HG02678 (cell line): ENCODE measurements at regions not wholly inside any gene's neighbourhood (a gene's known extent, or its start where the extent isn't known, plus 50 kb on each side); places are given as distances from the start of the nearest gene placed in this dataset.
A peak's percentile ranks its signal among the peaks of the same experiment; 100 is the strongest.
"Not testable (repeated sequence)": the region's sequence is repeated elsewhere in the genome, so short reads cannot be mapped to it uniquely, and the experiment has no call there.

Experiments
- ATAC-seq: cut with Tn5 transposase; IDR thresholded peaks from one replicate; pipeline ENCODE4 v1.9.1; 2021; ENCODE audit warnings: mild to moderate bottlenecking, moderate library complexity; ENCODE audit not compliant: unreplicated experiment

GRCh38 chr1:173300061-173301044 lies 93.2 kb upstream of the TNFSF4 start:
- no peak for ATAC-seq

GRCh38 chr1:173301507-173301906 lies 94.4 kb upstream of the TNFSF4 start:
- no peak for ATAC-seq

DNA sequence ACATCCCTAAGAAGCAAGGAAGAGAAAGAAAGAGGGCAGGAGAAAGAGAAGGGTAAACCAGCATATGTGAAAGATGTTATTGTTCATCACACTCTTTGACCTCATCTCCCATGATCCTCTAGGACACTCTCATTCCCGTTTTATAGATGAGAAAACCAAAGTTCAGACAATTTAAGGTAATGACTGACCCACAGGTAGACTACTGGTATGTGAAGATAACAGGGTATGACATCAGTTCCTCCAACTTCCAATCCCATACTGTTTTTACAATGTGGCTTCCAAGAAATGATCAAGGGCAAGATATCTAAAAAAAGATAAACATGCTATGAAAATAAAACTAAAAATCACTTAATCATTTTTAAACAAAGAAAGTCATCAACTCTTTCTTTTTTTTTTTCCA lies 95.2 kb upstream of the TNFSF4 start:
- ATAC-seq, result no peak

DNA sequence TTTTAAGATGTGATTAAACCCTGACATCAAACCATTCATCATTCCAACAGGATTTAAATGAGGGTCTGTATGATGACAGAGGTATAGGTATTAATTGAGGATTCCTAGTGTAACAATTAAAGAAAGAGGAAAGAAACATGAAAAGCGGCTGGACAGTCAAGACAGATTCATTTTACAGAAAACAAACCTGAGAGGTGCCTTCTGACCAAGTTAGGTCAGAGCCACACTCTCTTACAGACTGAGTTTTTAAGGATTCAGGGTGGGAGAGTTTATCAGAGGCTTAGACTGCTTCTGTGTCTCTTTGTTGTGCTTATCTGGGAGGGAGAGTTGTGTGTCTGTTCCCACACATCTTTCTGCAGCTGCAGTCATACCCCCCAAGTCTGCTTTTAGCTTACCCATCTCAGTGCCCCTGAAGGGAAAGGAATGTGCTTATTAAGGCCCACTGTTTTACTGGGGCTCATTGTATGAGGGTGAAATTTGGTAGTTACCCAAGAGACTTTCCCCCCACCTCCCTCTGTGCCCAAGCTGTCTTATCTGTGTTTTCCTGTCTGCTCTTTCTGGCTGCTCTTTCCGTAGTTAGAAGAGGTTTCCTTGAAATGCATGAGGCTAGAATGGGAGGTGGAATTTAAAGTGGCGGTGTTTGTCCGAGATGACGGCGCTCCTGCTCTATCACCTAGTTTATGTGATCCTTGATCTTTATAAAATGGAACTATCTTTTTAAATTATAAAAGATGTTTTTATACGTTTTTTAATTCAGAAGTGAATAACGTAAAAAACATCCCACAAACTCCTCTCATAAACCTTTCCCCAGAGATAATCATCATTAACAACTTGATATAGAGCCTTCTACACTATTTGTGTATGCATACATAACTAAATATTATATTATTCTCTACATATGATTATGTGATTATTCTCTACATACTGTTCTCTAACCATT lies 96.0 kb upstream of the TNFSF4 start:
- ATAC-seq, result no peak

GRCh38 chr1:173303984-173304383 lies 96.9 kb upstream of the TNFSF4 start:
- no peak for ATAC-seq

DNA sequence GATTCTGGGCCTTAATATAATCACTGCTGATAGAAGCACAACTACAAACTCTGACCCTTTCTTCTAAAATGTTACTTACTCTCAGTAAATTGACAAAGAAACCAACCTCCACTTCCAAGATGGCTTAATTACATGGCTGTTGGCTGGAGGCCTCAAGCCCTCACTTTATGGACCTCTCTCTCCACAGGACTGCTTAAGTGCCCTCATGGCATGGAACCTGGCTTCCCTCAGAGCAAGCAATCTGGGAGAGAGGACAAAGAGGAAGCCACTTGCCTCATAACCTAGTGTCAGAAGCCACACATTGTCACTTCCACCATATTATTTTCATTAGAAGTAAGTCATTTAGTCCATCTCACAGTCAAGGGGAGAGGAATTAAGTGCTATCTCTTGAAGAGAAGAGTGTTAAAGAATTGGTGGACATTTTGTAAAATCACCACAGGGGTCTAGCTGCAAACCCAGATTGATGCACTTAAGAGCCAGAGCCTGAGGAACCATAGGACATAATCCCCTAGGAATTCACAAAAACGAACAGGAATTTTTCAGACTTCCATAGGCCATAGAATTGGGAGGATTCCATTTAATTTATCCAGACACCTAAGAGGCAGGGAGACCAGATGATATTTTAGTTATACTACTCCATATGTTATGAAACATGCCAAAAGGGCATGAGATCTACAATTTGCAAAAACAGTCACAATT lies 97.5 kb upstream of the TNFSF4 start:
- no peak for ATAC-seq

- no peak for ATAC-seq
These were observed 100.7 kb upstream of the TNFSF4 start for GRCh38 chr1:173307845-173308244.

- ATAC-seq, result no peak
These were observed 107.5 kb upstream of the TNFSF4 start for GRCh38 chr1:173314656-173315055.

DNA sequence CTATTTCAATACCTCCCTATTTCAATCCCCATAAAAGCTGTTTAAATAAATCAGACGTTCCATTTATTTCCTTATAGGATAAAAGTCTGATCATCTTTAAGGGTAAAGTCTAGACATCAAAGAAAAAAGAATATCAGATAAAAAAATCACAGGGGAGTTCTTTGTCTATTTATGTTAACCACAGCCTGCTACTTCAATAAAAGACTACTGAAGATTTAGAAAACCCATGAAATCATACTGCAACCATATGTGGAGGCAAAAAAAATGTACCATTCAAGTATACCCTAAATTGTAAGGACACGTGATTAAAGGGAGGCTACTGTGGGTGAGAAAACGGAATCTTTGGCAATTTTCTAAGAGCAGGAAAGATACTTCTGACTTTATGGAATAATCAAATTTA lies 108.2 kb upstream of the TNFSF4 start:
- no peak for ATAC-seq

DNA sequence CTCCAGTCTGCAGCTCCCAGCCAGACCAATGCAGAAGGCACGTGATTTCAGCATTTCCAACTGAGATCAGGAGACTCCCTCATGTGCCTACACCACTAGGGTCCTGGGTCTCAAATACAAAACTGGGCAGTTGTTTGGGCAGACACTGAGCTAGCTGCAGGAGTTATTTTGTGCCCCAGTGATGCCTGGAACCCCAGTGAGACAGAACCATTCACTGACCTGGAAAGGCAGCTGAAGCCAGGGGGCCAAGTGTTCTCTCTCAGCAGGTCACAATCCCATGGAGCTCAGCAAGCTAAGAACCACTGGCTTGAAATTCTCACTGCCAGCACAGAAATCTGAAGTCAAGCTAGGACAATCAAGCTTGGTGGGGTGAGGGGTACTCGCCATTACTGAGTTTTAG lies 111.7 kb upstream of the TNFSF4 start:
- no peak for ATAC-seq

GRCh38 chr1:173324352-173324751 lies 117.2 kb upstream of the TNFSF4 start:
- not testable (repeated sequence) for ATAC-seq

DNA sequence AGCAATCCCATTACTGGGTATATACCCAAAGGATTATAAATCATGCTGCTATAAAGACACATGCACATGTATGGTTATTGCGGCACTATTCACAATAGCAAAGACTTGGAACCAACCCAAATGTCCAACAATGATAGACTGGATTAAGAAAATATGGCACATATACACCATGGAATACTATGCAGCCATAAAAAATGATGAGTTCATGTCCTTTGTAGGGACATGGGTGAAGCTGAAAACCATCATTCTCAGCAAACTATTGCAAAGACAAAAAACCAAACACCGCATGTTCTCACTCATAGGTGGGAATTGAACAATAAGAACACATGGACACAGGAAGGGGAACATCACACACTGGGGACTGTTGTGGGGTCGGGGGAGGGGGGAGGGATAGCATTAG lies 120.9 kb upstream of the TNFSF4 start:
- ATAC-seq, result not testable (repeated sequence)

DNA sequence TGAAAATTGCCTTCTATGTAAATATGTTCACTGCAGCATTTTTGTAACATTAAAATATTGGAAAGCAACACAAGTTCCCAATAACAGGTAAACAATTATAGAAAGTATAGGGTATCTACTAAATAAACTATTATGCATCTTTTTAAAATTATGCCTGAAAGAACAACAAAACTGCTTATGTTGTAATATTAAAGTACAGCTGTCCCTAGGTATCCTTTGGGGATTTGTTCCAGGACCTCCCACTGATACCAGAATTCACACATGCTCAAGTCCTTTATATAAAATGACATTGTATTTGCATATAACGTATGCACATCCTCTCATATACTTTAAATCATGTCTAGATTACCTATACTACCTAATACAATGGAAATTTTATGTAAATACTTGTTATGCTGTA lies 121.8 kb upstream of the TNFSF4 start:
- ATAC-seq, result no peak

- ATAC-seq, result no peak
These were observed 122.6 kb upstream of the TNFSF4 start for GRCh38 chr1:173329726-173330125.

DNA sequence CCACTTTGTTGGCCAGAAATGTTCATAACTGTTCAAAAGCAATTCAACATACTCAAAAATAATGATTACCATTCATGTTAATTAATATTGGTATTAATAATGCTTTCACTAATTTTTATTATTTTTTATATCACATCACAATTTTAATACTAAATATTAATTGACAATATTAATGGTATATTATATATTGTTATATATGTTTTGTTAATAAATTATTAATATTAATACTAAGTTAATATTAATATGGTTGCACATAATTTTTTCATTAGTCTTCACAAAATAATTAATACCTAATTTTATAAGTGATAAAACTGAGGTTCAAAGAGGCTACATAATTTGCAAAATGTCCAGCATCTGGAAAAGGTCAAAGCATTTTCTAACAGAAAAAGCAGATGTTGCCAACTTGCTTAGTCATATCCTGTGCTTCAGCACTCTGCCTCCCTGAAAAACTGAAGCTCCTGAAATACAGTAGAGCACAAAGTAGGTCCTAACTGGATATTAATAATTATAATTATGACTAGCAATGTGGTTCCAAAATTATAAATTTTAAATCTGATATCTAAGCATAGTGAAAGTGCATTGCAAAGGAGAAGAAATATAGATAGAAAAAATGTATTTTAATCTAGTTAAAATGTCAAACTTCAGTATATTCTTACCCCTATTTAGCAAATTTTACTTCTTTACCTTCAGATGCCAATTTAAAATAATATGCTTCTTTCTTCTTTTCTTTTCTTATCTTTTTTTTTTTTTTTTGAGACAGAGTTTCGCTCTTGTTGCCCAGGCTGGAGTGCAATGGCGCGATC lies 123.2 kb upstream of the TNFSF4 start:
- no peak for ATAC-seq

GRCh38 chr1:173330952-173331548 lies 123.9 kb upstream of the TNFSF4 start:
- not testable (repeated sequence) for ATAC-seq

DNA sequence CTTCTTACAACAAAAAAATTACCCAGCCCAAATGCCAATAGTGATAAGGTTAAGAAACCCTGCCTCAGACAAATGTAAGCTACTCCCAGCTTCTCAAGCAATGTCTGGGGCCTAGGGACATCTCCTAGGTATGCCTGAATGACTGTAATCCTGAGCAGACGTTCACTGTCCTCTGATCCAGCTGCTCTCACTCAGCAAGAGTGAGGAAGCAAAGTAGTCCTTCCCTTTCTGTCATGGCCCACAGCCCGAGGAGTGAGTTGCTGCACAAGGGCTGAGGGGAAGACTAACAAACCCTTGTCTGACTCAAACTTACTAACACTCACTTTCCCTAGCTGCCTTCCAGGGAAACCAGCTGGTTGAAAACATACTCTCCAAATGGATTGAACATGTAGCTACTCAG lies 124.9 kb upstream of the TNFSF4 start:
- no peak for ATAC-seq

GRCh38 chr1:173333581-173333980 lies 126.5 kb upstream of the TNFSF4 start:
- peak; percentile 72 for ATAC-seq

DNA sequence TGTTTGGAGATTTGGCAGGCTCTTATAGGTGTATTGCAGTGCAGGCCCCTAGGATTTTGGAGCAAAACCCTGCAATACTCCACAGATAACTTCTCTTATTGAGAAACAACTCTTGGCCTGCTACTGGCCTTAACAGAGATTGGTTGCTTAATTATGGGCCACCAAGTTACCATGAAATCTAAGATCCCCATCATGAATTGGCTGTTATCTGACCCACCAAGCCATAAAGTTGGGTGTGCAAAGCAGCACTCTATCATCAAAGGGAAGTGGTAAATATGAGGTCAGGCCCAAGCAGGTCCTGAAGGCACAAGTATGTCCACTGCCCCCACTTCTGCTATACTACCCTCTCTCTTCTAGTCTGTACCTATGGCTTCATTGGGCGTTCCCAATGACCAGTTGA lies 130.0 kb upstream of the TNFSF4 start:
- no peak for ATAC-seq

DNA sequence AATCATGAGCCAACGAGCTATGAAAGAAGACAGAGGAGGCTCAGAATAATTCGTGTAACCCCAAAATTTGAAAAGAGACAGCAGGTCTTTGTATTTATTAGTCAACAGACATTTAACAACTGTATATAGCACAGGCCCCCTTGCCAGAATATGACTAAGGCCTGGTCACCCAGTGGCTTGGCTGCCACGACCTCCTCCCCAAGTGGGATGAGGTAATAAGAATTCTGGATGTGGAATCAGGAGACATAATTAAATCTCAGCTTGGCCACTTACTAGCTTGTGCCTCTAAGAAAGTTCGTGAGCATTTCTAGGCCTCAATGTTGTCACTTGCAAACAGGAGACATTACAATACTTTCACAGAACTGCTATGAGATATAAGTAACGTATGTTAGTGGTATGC lies 134.2 kb upstream of the TNFSF4 start:
- ATAC-seq, result no peak
